SK-N-SH (cell line): ENCODE measurements at regions not wholly inside any gene's neighbourhood (a gene's known extent, or its start where the extent isn't known, plus 50 kb on each side); places are given as distances from the start of the nearest gene placed in this dataset.
"Not testable (repeated sequence)": the region's sequence is repeated elsewhere in the genome, so short reads cannot be mapped to it uniquely, and the experiment has no call there.

Experiments used
- CTCF ChIP-seq: fragments of 200-600 bp; sonication (generic); IDR thresholded peaks from 2 replicates; pipeline ENCODE4 v1.6.1; 2017; ENCODE audit warnings: antibody characterized with exemption, mild to moderate bottlenecking, moderate library complexity
- EP300 ChIP-seq, 2 experiments: IDR thresholded peaks; 2 replicates each; pipeline versions ENCODE4 v1.4.0 to v1.6.1; 2012; ENCODE audit warnings: borderline replicate concordance in 1 of 2, low read depth in 1 of 2, low read length in 1 of 2
- JUND ChIP-seq: IDR thresholded peaks from 2 replicates; pipeline ENCODE4 v1.4.0; 2012
- YY1 ChIP-seq: IDR thresholded peaks from 2 replicates; pipeline ENCODE4 v1.4.0; 2012; ENCODE audit warnings: low read depth, mild to moderate bottlenecking

- TF ChIP-seq YY1; CTCF; JUND; EP300 (IDR thresholded peaks at IDR 0.05; ENCODE audit: borderline replicate concordance in 1 of 2, low read depth in 1 of 2, low read length in 1 of 2): not testable (repeated sequence)
These were observed 247.0 kb downstream of the FAM133A start for GRCh38 chrX:93921041-93921440.
